Fibroblast of skin of right biceps (primary cell): ENCODE measurements at regions not wholly inside any gene's neighbourhood (a gene's known extent, or its start where the extent isn't known, plus 50 kb on each side); places are given as distances from the start of the nearest gene placed in this dataset.

ENCODE experiments used
- DNase-seq: peaks from one replicate; pipeline ENCODE4 v3.0.0-alpha.2; 2013

- no peak for DNase-seq
Measured at GRCh38 chr3:56921573-56922453, 120.1 kb upstream of the ARHGEF3 start.

DNA sequence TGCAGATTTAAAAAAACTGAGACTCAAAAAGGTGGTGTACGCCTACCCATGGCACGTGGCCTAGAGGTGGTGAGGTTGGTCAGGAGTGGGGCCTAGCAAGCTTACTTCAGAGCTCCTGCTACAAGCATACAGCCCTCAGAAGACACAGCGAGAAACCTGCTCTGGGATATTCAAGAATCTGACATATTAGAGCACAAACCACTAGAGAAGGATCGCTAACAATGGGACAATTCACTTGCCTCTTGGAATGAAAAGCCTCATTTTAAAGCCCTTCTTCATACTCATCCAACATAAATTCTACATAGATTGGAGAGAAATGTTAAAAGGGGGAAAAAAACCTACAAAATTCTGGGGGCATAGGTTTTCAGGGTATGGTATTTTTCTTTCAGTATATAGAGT, 118.0 kb upstream of the ARHGEF3 start:
- no peak for DNase-seq

DNA sequence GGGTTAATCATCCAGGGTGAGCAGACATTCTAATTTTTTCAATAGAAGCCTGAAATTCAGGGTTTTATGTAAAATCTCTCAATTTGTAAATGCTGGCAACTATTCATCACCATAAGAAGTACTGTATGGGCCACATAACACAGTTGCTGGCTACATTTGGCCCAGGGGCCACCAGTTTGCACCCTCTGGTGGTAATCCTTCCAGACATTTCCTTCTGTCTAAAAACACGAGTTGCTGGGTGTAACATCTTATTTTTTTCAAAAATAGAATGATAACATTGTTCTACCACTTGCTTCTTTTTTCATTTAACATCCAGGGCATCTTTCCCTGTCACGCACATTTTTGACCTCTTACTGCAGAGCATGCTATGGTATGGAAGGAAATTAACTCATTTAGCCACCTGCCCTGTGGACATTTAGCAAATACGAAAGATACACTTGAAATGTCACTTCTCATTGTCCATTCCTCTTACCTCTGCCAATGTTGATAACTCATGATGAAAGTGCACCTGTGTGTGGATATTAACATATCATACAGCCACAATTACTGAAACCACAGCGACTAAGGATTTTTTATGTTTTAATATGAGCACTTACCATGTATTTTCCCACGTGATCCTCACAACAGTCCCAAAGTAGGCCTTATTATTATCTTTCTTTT, 117.5 kb upstream of the ARHGEF3 start:
- no peak for DNase-seq

DNA sequence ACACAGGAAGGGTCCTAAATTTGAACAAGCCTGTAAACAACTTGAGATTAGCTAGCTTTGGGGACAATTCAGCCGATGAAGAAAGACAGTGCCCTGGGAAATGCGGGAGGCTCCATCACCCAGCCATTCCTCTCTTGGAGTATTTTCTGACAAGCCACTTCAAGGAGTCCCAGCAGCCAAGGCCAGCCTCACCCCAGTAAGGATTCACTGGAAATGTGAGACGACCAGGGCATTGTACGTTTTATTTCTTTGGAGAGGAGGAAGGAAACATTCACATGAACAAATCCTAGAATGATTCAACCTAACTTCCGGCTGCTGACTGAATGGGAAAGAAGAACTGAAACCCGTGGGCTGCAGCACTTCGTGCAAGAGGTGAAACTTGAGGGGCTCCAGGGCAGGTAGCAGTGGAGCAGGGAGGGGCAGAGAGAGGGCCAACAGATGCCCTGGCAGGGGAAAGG, 116.4 kb upstream of the ARHGEF3 start:
- no peak for DNase-seq

GRCh38 chr3:56917361-56918110, 115.8 kb upstream of the ARHGEF3 start:
- no peak for DNase-seq

GRCh38 chr3:56916716-56917360, 115.1 kb upstream of the ARHGEF3 start:
- no peak for DNase-seq

DNA sequence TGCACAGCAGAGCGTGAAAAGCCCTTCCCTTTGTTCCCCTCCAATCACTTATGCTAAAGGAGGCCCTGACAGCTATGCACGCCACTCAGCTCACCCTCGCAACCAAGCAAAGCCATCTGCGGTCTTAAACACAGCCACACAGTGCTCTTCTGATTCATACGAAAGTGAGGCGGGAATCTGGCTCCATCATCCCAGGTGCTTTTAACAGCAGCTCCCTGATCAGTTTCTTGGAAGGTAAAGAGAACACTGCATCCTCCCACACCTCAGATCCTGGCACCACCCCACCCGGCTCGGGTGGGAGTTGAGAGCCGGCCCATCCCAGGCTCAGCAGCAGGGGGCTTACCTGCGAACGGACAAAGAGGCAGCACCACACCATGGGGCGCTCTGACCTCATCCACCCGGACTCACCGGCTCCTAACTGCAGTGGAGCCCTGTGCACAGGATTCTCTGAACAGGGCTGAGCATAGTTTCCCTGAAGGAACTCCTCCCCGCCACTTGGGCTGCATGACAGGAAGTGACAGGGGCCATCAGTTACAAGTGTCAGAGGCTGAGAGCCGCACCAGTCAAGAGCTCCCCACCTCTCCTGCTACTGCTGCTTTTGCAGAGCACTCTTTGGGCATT, 114.3 kb upstream of the ARHGEF3 start:
- peak; percentile 20 for DNase-seq

DNA sequence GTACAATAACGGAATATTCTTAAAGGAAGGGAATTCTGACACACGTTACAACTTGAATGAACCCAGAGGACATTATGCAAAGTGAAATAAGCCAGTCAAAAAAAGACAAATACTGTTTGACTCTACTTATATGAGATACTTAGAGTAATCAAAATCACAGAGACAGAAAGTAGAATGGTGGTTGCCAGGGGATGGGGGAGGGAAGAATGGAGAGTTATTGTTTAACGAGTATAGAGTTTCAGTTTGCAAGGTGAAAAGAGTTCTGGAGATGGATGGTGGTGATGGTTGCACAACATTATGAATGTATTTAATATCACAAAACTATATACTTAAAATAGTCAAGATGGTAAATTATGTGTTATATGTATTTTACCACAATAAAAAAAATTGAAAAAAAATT, 112.9 kb upstream of the ARHGEF3 start:
- no peak for DNase-seq

- DNase-seq = no peak
Measured at GRCh38 chr3:56911363-56911762, 109.6 kb upstream of the ARHGEF3 start.

DNA sequence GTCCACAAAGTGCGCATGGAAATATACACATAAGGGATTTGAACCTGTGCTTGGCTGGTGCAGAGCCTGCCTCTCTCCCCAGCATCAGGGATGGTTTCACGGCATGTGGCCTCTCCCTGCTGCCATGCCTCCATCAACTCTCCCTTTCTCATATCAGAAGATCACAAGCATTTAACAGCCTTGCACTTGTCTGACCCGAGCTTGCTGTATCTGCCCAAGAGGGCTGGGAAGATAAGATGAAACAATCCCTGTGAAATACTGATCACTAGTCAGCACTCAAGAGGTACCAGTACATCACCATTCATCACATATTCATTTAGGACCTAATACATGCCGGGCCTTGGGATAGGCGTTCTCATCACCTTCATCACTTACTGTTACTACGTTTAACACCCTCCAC, 107.6 kb upstream of the ARHGEF3 start:
- no peak for DNase-seq

DNA sequence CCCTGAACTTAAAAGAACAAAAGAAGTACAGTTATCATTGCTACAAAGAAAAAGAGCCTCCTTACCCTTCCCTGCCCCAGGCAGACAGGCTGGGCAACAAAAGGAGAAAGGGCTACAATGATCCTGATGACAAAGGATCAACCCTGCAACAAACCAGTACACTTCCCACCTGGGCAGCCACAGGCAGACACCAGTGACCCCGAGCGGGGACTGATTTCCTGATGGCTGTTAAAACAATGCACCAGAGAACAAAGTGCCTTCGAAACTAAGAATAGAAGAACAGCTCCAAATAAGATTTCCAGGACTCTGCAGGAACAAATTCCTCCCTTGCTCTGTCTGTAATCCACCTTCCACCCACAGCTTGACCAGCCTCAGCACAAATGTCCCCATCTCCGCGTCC, 106.3 kb upstream of the ARHGEF3 start:
- DNase-seq = no peak

DNA sequence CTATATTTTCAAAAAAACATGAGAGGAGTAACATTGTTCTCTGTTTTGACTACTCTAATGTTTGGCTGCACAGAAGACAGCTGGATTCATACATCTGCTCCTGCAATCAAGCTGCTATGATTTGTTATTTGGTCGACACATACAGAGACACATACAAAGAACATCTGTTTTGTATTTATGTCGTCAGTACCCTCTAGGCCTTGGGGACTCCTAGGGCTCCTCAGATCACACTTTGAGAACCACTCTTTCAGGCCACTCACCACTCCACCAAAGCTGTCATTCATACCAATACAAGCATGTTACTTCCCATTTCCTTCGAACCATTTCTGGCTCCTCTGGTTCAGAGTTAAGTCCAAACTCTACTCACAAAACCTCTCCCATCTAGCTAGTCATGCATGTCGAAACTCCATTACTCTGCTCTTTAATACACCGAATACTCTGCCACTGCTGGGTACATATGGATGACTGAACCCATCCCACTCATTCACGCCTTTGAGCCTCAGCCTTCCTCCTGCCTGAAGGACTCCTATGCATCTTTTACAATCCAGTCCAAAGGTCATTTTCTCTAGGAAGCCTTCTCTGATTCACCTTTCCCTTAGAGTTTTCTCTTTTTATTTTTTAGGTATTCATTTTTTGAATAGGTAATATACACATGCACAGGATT, 102.9 kb upstream of the ARHGEF3 start:
- DNase-seq = no peak

GRCh38 chr3:56903231-56903782, 101.6 kb upstream of the ARHGEF3 start:
- DNase-seq = no peak

GRCh38 chr3:56902468-56903160, 100.9 kb upstream of the ARHGEF3 start:
- no peak for DNase-seq

- DNase-seq = no peak
Measured at GRCh38 chr3:56900801-56901200, 99.1 kb upstream of the ARHGEF3 start.

DNA sequence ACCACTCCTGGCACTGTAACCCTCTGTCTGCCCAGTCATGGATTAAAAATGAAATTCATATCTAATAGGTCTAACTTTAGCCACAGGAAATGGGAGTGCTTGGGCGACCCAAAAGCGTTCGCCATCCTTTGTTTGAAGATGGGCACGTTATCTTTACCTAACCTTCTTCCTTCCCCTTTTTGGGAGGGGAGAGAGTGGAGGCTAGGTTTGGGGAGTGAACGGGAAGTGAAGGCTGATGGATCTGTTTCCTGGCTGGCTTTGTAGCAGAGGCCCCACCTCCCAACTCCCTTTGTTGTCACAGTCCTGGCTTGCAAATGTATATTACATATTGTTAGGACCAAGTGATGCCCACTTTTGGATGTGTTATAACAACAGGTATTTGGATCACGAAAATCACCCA, 98.1 kb upstream of the ARHGEF3 start:
- DNase-seq = no peak

GRCh38 chr3:56899078-56899477, 97.3 kb upstream of the ARHGEF3 start:
- DNase-seq = no peak

DNA sequence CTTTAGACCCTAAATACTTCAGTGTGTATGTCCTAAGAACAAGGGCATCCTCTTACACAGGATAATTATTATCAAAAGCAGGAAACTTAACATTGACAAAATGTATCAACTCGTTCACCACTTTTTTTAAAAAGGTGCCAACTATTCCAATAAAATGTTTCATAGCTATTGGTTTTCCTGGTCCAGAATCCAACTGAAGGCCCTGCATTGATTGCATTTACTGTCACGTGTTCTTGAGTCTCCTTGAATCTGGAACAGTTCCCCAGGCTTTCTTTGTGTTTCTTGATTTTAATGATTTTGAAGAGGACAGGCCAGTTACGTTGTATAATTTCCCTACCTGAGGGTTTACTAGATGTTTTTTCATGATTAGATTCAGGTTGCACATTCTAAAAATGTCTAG, 94.6 kb upstream of the ARHGEF3 start:
- no peak for DNase-seq

GRCh38 chr3:56894881-56895431, 93.2 kb upstream of the ARHGEF3 start:
- DNase-seq = peak; percentile 63

DNA sequence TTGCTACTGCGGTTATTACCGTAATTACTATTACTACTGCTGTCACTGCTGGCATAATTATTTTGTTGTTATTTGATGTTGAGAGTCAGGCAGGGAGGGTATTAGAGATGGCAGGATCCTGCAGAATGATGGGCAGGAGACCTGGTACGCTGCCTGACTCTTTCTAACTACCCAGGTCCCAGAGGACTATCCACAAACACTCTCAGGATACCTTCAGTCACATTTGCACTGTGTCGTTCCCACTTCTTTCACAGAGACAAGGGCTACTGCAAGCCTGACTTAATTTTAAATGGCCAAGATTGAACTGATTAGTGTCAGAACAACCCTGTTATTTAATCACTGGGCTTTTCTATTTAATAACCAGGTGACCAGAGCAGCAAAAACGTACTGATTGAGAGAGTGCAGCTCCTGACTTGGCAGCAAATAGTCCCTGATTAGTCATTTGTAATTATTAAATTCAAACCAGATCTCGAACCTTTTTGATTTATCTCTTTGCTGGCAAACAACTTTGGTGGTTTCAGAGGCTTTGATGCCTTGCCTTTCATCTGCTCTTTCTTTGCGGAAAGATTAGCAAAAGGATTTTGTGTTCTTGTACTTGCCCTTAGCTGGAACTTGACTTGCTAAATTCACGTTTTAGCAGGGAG, 88.8 kb upstream of the ARHGEF3 start:
- peak; percentile 49 for DNase-seq
